Astrocyte (in vitro differentiated cells and primary cell): ENCODE measurements at regions not wholly inside any gene's neighbourhood (a gene's known extent, or its start where the extent isn't known, plus 50 kb on each side); places are given as distances from the start of the nearest gene placed in this dataset.

Source experiments
- DNase-seq: peaks from one replicate; pipeline ENCODE4 v3.0.0-alpha.2; 2010; ENCODE audit warnings: low read depth
- FAIRE-seq: peaks from 2 replicates; lab custom pipeline; 2011; peaks lifted over from hg19 to GRCh38; lab: Jason Lieb, UNC
- H2AFZ ChIP-seq: 2 replicates; pipeline ENCODE4 v1.6.0; 2012; ENCODE audit warnings: low read depth, low read length, inconsistent platforms
- H3K27ac ChIP-seq: 2 replicates; pipeline ENCODE4 v1.5.1; 2011; ENCODE audit warnings: low read depth, low read length, inconsistent platforms
- H3K27me3 ChIP-seq: 2 replicates; pipeline ENCODE4 v1.6.0; 2011; ENCODE audit warnings: low read length, inconsistent platforms; ENCODE audit not compliant: insufficient read depth
- H3K36me3 ChIP-seq: 2 replicates; pipeline ENCODE4 v1.5.1; 2011; ENCODE audit warnings: low read length, inconsistent platforms; ENCODE audit not compliant: insufficient read depth
- H3K4me1 ChIP-seq: 2 replicates; pipeline ENCODE4 v1.5.1; 2011; ENCODE audit warnings: low read length, inconsistent platforms; ENCODE audit not compliant: insufficient read depth
- H3K4me2 ChIP-seq: 2 replicates; pipeline ENCODE4 v1.6.0; 2012; ENCODE audit warnings: low read length, inconsistent platforms
- H3K4me3 ChIP-seq: 2 replicates; pipeline ENCODE4 v1.5.1; 2011; ENCODE audit warnings: low read depth, mild to moderate bottlenecking, low read length, inconsistent platforms; ENCODE audit not compliant: insufficient read depth
- H3K79me2 ChIP-seq: 2 replicates; pipeline ENCODE4 v1.6.0; 2012; ENCODE audit warnings: mild to moderate bottlenecking, low read length, inconsistent platforms; ENCODE audit not compliant: insufficient read depth
- H3K9ac ChIP-seq: 2 replicates; pipeline ENCODE4 v1.6.0; 2012; ENCODE audit warnings: mild to moderate bottlenecking, low read length, inconsistent platforms
- H3K9me3 ChIP-seq: 2 replicates; pipeline ENCODE4 v1.5.1; 2012; ENCODE audit warnings: low read depth, mild to moderate bottlenecking, low read length, inconsistent platforms; ENCODE audit not compliant: insufficient read depth
- H4K20me1 ChIP-seq: 2 replicates; pipeline ENCODE4 v1.6.0; 2012; ENCODE audit warnings: low read length, inconsistent platforms; ENCODE audit not compliant: insufficient read depth
- H3K27ac Mint-ChIP-seq: one replicate; pipeline ENCODE4 v1.8.0; 2021; ENCODE audit warnings: mild to moderate bottlenecking, mixed read lengths; ENCODE audit not compliant: unreplicated experiment
- H3K27me3 Mint-ChIP-seq: one replicate; pipeline ENCODE4 v1.8.0; 2021; ENCODE audit warnings: low read depth, mixed read lengths; ENCODE audit not compliant: unreplicated experiment
- H3K36me3 Mint-ChIP-seq: one replicate; pipeline ENCODE4 v1.8.0; 2021; ENCODE audit warnings: low read depth, mixed read lengths; ENCODE audit not compliant: unreplicated experiment
- H3K4me1 Mint-ChIP-seq: one replicate; pipeline ENCODE4 v1.8.0; 2021; ENCODE audit warnings: low read depth, mixed read lengths; ENCODE audit not compliant: unreplicated experiment
- H3K4me3 Mint-ChIP-seq: one replicate; pipeline ENCODE4 v1.8.0; 2021; ENCODE audit warnings: mild to moderate bottlenecking, moderate library complexity, mixed read lengths; ENCODE audit not compliant: unreplicated experiment
- H3K9me3 Mint-ChIP-seq: one replicate; pipeline ENCODE4 v1.8.0; 2021; ENCODE audit warnings: mild to moderate bottlenecking, mixed read lengths; ENCODE audit not compliant: unreplicated experiment
- CTCF ChIP-seq: IDR thresholded peaks from 2 replicates; pipeline ENCODE4 v1.5.1; 2011; ENCODE audit warnings: low read depth, mild to moderate bottlenecking, inconsistent platforms, low read length, moderate library complexity; ENCODE audit not compliant: insufficient read depth
- EZH2 ChIP-seq: IDR thresholded peaks from 2 replicates; pipeline ENCODE4 v1.6.1; 2012; ENCODE audit warnings: mild to moderate bottlenecking, low read length, inconsistent platforms; ENCODE audit not compliant: insufficient read depth

GRCh38 chr1:81738875-81739274, 61.9 kb upstream of the ADGRL2 start:
- DNase-seq: peak; percentile 12
- Mint-ChIP-seq H3K4me1 (peaks cover 8% of the 10 kb centered on the region), H3K9me3 (no peaks in the 10 kb centered on the region), H3K36me3 (no peaks in the 10 kb centered on the region), H3K27ac (no peak overlapping the region), H3K27me3 (no peaks in the 10 kb centered on the region), H3K4me3 (no peak overlapping the region)
- no peak overlapping the region for H2AFZ ChIP-seq
- H3K36me3 ChIP-seq: no peaks in the 10 kb centered on the region
- no peaks in the 10 kb centered on the region for H3K4me1 ChIP-seq
- no peak for FAIRE-seq
- no peak overlapping the region for H3K27ac ChIP-seq
- no peaks in the 10 kb centered on the region for H3K79me2 ChIP-seq
- H4K20me1 ChIP-seq: no peaks in the 10 kb centered on the region
- no peak overlapping the region for H3K9ac ChIP-seq
- no peaks in the 10 kb centered on the region for H3K27me3 ChIP-seq
- no peak overlapping the region for H3K4me3 ChIP-seq
- H3K9me3 ChIP-seq: no peaks in the 10 kb centered on the region
- no peak for TF ChIP-seq CTCF
- no peak for TF ChIP-seq EZH2
- H3K4me2 ChIP-seq: no peak overlapping the region

GRCh38 chr1:81733480-81733879, 67.3 kb upstream of the ADGRL2 start:
- Histone ChIP-seq H2AFZ (no peak overlapping the region), H3K9me3 (no peaks in the 10 kb centered on the region), H4K20me1 (no peaks in the 10 kb centered on the region), H3K27me3 (no peaks in the 10 kb centered on the region), H3K36me3 (no peaks in the 10 kb centered on the region), H3K4me1 (no peaks in the 10 kb centered on the region), H3K79me2 (no peaks in the 10 kb centered on the region), H3K4me3 (no peak overlapping the region), H3K27ac (no peak overlapping the region), H3K9ac (no peak overlapping the region), H3K4me2 (no peak overlapping the region)
- no peaks in the 10 kb centered on the region for H3K9me3 Mint-ChIP-seq
- peaks cover 2% of the 10 kb centered on the region for H3K4me1 Mint-ChIP-seq
- no peaks in the 10 kb centered on the region for H3K36me3 Mint-ChIP-seq
- no peak overlapping the region for H3K4me3 Mint-ChIP-seq
- no peak for DNase-seq
- no peak for FAIRE-seq
- no peak overlapping the region for H3K27ac Mint-ChIP-seq
- H3K27me3 Mint-ChIP-seq: no peaks in the 10 kb centered on the region
- no peak for TF ChIP-seq EZH2
- no peak for TF ChIP-seq CTCF

- H3K27ac ChIP-seq: no peak overlapping the region
- H3K4me1 ChIP-seq: no peaks in the 10 kb centered on the region
- TF ChIP-seq CTCF (no peak), EZH2 (no peak)
- no peaks in the 10 kb centered on the region for H3K36me3 Mint-ChIP-seq
- no peak overlapping the region for H3K4me2 ChIP-seq
- no peaks in the 10 kb centered on the region for H3K9me3 ChIP-seq
- H3K36me3 ChIP-seq: no peaks in the 10 kb centered on the region
- no peak overlapping the region for H3K4me3 Mint-ChIP-seq
- no peaks in the 10 kb centered on the region for H3K27me3 Mint-ChIP-seq
- H2AFZ ChIP-seq: no peak overlapping the region
- H4K20me1 ChIP-seq: no peaks in the 10 kb centered on the region
- DNase-seq (peak; percentile 47), FAIRE-seq (peak; percentile 26)
- no peak overlapping the region for H3K27ac Mint-ChIP-seq
- no peaks in the 10 kb centered on the region for H3K27me3 ChIP-seq
- no peak overlapping the region for H3K4me3 ChIP-seq
- no peaks in the 10 kb centered on the region for H3K9me3 Mint-ChIP-seq
- H3K9ac ChIP-seq: no peak overlapping the region
- H3K4me1 Mint-ChIP-seq: peaks cover 2% of the 10 kb centered on the region
- H3K79me2 ChIP-seq: no peaks in the 10 kb centered on the region
Measured at GRCh38 chr1:81731989-81732388, 68.7 kb upstream of the ADGRL2 start.
